Lung (tissue), 11 donors: ENCODE measurements at regions not wholly inside any gene's neighbourhood (a gene's known extent, or its start where the extent isn't known, plus 50 kb on each side); places are given as distances from the start of the nearest gene placed in this dataset.
A peak's percentile ranks its signal among the peaks of the same experiment; 100 is the strongest.

Experiments
- ATAC-seq: fragments of 200-7000 bp; cut with Tn5 transposase; one replicate; pipeline ENCODE4 v1.9.1; 2020; ENCODE audit warnings: moderate number of reproducible peaks; ENCODE audit not compliant: insufficient read depth, low FRiP score
- DNase-seq, 3 donors: peaks; one replicate each; pipeline ENCODE4 v3.0.0-alpha.2; 2013 to 2017
- H3K27ac ChIP-seq, 2 donors: one replicate each; pipeline ENCODE4 v1.5.1; 2013; ENCODE audit warnings: mild to moderate bottlenecking in 2 of 2, moderate library complexity in 2 of 2, control low read depth in 1 of 2, inconsistent platforms in 1 of 2, low read depth in 1 of 2, low read length in 1 of 2
- H3K27me3 ChIP-seq, 3 donors: one replicate each; pipeline ENCODE4 v1.5.1; 2013; ENCODE audit warnings: low read length in 2 of 3; ENCODE audit not compliant: control insufficient read depth in 3 of 3, insufficient read depth in 3 of 3
- H3K36me3 ChIP-seq, 4 donors: one replicate each; pipeline ENCODE4 v1.5.1; 2013; ENCODE audit warnings: low read length in 4 of 4, mild to moderate bottlenecking in 1 of 4, moderate library complexity in 1 of 4; ENCODE audit not compliant: control insufficient read depth in 4 of 4, insufficient read depth in 4 of 4
- H3K4me1 ChIP-seq, 5 donors: one replicate each; pipeline ENCODE4 v1.5.1; 2013; ENCODE audit warnings: low read length in 5 of 5, mild to moderate bottlenecking in 2 of 5, moderate library complexity in 1 of 5; ENCODE audit not compliant: control insufficient read depth in 5 of 5, insufficient read depth in 5 of 5
- H3K4me3 ChIP-seq: one replicate; pipeline ENCODE4 v1.5.1; 2013; ENCODE audit warnings: mild to moderate bottlenecking, control low read depth, moderate library complexity
- H3K9ac ChIP-seq, 2 donors: one replicate each; pipeline ENCODE4 v1.5.1; 2013; ENCODE audit warnings: low read length in 2 of 2, control low read depth in 1 of 2; ENCODE audit not compliant: insufficient read depth in 1 of 2
- H3K9me3 ChIP-seq, 4 donors: one replicate each; pipeline ENCODE4 v1.5.1; 2013; ENCODE audit warnings: low read length in 3 of 4, mild to moderate bottlenecking in 1 of 4, moderate library complexity in 1 of 4; ENCODE audit not compliant: control insufficient read depth in 4 of 4, insufficient read depth in 3 of 4
- CTCF ChIP-seq: IDR thresholded peaks from 2 replicates; pipeline ENCODE4 v1.5.1; 2012; ENCODE audit warnings: mild to moderate bottlenecking; ENCODE audit errors: control extremely low read depth, extremely low read depth
- WGBS, 2 donors: extraction: QIAGEN DNeasy Blood & Tissue Kit; methylation state at CpG; one replicate each; pipeline ENCODE4 v1.1.7; 2013; 5-methylcytosine and 5-hydroxymethylcytosine counted together
- donor health status: control.
- donor health status: control.
- donor health status: Bipolar disorder and iron deficiency.
- donor health status: healthy.
- donor health status: DM: yes; HTN: yes; CAD: no.

- Histone ChIP-seq H3K36me3 (no peaks in the 10 kb centered on the region), H3K9me3 (no peaks in the 10 kb centered on the region), H3K4me1 (peaks cover 0 to 36% (median 4%) of the 10 kb centered on the region in 5 donors), H3K4me3 (no peak overlapping the region), H3K27me3 (no peaks in the 10 kb centered on the region), H3K9ac (no peak overlapping the region), H3K27ac (no peak overlapping the region)
- no peak for TF ChIP-seq CTCF
- ATAC-seq = no peak
- 77 to 83% methylated on average over 6 of the region's 6 CpGs for WGBS, 2 donors
- peak; percentile 35 to 87 (median 79) for DNase-seq
Measured at GRCh38 chr15:36499412-36500389, 79.7 kb upstream of the CDIN1 start.

- no peak for ATAC-seq
- DNase-seq = peak; percentile 50 to 91 (median 84)
Measured at GRCh38 chr15:36501063-36501678, 78.3 kb upstream of the CDIN1 start.

DNA sequence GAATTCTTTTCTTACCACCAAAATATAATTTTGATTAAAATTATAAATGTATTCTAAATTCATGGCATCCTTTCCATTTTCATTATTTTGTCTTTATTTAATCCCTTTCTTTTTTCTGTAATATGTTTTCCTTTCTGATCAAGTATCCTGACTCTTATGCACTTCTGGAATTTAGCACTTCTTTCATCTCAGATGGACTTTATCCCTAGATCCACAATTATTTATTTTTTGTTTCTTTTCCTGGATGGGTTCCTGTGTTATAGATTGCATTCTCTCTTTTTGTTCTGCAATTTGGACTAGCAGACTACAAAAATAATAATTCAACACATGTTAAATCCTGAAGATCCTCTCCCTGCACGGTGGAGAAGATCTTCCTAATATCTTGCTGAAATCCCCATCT is 76.9 kb upstream of the CDIN1 start:
- TF ChIP-seq CTCF = no peak
- no peak for ATAC-seq
- Histone ChIP-seq H3K9ac (no peak overlapping the region), H3K4me1 (peaks cover 0 to 43% (median 7%) of the 10 kb centered on the region in 5 donors), H3K9me3 (no peaks in the 10 kb centered on the region), H3K4me3 (no peak overlapping the region), H3K36me3 (no peaks in the 10 kb centered on the region), H3K27me3 (no peaks in the 10 kb centered on the region), H3K27ac (no peak overlapping the region)
- 65 to 68% methylated on average over 1 of the region's 1 CpG for WGBS, 2 donors
- no peak for DNase-seq

More at GRCh38 chr15:36501063-36501678, 78.3 kb upstream of the CDIN1 start:
- no peak overlapping the region for H3K9ac ChIP-seq
- WGBS, 2 donors = 34 to 35% methylated on average over 5 of the region's 5 CpGs
- TF ChIP-seq CTCF = peak; percentile 56
- H3K4me3 ChIP-seq = no peak overlapping the region
- H3K36me3 ChIP-seq = no peaks in the 10 kb centered on the region
- no peak overlapping the region for H3K27ac ChIP-seq
- no peaks in the 10 kb centered on the region for H3K27me3 ChIP-seq
- H3K4me1 ChIP-seq = peaks cover 0 to 43% (median 7%) of the 10 kb centered on the region in 5 donors
- H3K9me3 ChIP-seq = no peaks in the 10 kb centered on the region
